ENCODE measurements at regions not wholly inside any gene's neighbourhood (a gene's known extent, or its start where the extent isn't known, plus 50 kb on each side); places are given as distances from the start of the nearest gene placed in this dataset.

- TF ChIP-seq REST (IDR thresholded peaks at IDR 0.05; ENCODE audit: unreplicated experiment) (no peak), CTCF (conservative IDR thresholded peaks at IDR 0.05; ENCODE audit: low read depth in 2 of 2) (no peak), EZH2 (IDR thresholded peaks at IDR 0.05; ENCODE audit: low read depth, unreplicated experiment) (no peak), CREB1 (CRISPR knock-in tag; IDR thresholded peaks at IDR 0.05; ENCODE audit: low read depth) (no peak), STAT1 (IDR thresholded peaks at IDR 0.05; ENCODE audit: unreplicated experiment) (no peak), JUNB (IDR thresholded peaks at IDR 0.05; ENCODE audit: unreplicated experiment) (no peak), EZH2phosphoT487 (IDR thresholded peaks at IDR 0.05; ENCODE audit: unreplicated experiment) (no peak), ZNF462 (CRISPR knock-in tag; IDR thresholded peaks at IDR 0.05) (no peak)
Observed at GRCh38 chr12:125454291-125454690, 389.1 kb downstream of the AACS start.
